ENCODE measurements at regions not wholly inside any gene's neighbourhood (a gene's known extent, or its start where the extent isn't known, plus 50 kb on each side); places are given as distances from the start of the nearest gene placed in this dataset.

GRCh38 chr6:22380236-22380635 lies 83.4 kb upstream of the PRL start:
- TF ChIP-seq, protein P1, sequence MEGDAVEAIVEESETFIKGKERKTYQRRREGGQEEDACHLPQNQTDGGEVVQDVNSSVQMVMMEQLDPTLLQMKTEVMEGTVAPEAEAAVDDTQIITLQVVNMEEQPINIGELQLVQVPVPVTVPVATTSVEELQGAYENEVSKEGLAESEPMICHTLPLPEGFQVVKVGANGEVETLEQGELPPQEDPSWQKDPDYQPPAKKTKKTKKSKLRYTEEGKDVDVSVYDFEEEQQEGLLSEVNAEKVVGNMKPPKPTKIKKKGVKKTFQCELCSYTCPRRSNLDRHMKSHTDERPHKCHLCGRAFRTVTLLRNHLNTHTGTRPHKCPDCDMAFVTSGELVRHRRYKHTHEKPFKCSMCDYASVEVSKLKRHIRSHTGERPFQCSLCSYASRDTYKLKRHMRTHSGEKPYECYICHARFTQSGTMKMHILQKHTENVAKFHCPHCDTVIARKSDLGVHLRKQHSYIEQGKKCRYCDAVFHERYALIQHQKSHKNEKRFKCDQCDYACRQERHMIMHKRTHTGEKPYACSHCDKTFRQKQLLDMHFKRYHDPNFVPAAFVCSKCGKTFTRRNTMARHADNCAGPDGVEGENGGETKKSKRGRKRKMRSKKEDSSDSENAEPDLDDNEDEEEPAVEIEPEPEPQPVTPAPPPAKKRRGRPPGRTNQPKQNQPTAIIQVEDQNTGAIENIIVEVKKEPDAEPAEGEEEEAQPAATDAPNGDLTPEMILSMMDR (IDR thresholded peaks at IDR 0.05): no peak
- intact Hi-C loops (cut with micrococcal nuclease): no loop called here

DNA sequence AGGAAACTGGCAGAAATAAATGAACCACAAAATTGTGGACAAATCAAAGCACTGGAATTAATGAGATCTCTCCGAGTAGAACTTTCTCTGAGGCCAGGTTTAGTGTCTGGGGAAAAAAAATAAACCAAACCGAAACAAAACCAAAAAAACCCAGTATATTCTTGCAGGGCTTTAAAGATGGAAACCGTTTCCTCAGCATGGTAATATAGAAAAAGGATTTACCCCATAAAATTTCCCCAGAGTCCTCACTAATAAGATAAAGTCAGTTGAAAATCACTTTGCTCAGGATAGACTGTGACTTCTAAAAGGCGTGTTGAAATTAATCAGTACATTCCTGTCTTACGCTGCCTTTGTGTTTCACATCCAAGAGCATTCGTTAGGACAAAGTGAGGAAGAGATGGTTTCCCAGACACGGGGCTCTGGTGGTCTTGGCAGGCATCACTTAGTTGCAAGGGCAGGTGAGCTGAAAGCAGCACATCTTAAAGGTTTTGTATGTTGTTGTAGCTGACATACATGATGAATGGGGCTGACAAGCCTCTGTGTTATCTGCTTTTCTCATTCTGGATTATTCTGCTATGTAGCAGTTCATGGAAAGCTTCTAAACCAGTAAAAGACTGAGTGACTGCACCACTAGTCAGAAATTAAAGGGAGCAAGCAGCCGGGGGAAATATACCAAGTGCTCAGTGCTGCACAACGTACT lies 85.2 kb upstream of the PRL start:
- DNase-seq (no peak), ATAC-seq (ENCODE audit: low read depth) (no peak)
- Mint-ChIP-seq H3K27me3 (no peaks in the 10 kb centered on the region), H3K36me3 (ENCODE audit: low read depth) (no peaks in the 10 kb centered on the region), H3K4me3 (no peak overlapping the region), H3K9me3 (peaks cover 21% of the 10 kb centered on the region), H3K27ac (no peak overlapping the region), H3K4me1 (no peaks in the 10 kb centered on the region)
- intact Hi-C loops (cut with micrococcal nuclease): no loop called here
- ChIA-PET CTCF (no interaction called here), POLR2A (no interaction called here)
- TF ChIP-seq, protein P1 (IDR thresholded peaks at IDR 0.05): no peak

More at GRCh38 chr6:22380236-22380635, 83.4 kb upstream of the PRL start:
- no peak overlapping the region for H3K27ac Mint-ChIP-seq
- H3K27me3 Mint-ChIP-seq: no peaks in the 10 kb centered on the region
- no peak for ATAC-seq (ENCODE audit: low read depth)
- no peaks in the 10 kb centered on the region for H3K4me1 Mint-ChIP-seq
- H3K36me3 Mint-ChIP-seq (ENCODE audit: low read depth): no peaks in the 10 kb centered on the region
- H3K4me3 Mint-ChIP-seq: no peak overlapping the region
- peaks cover 12% of the 10 kb centered on the region for H3K9me3 Mint-ChIP-seq
- CTCF ChIA-PET: no interaction called here
- DNase-seq: no peak
- POLR2A ChIA-PET: no interaction called here

DNA sequence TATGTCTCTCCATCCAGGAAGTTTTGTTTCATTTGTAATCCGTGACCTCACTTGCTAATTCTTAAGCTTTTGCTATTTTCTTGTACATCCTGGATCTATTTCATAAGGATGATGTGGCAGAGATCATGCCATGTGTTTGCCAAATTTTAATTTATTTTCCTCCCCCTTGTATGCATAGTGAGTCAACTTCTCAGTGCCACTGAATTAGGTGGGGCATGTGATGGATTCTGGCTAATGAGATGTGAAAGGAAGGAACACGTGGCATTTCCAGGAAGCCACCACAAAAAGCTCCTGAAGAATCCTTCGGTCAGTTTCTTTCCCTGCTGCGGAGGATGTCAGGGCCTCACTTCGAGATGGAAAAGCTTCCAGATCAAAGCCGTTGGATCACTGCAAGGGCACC lies 86.2 kb upstream of the PRL start:
- ChIA-PET CTCF (no interaction called here), POLR2A (no interaction called here)
- no peak overlapping the region for H3K4me3 Mint-ChIP-seq
- DNase-seq (no peak), ATAC-seq (ENCODE audit: low read depth) (no peak)
- H3K27me3 Mint-ChIP-seq: no peaks in the 10 kb centered on the region
- TF ChIP-seq, protein P1 (IDR thresholded peaks at IDR 0.05): no peak
- intact Hi-C loops (cut with micrococcal nuclease): no loop called here
- H3K4me1 Mint-ChIP-seq: no peaks in the 10 kb centered on the region
- peaks cover 18% of the 10 kb centered on the region for H3K9me3 Mint-ChIP-seq
- no peaks in the 10 kb centered on the region for H3K36me3 Mint-ChIP-seq (ENCODE audit: low read depth)
- H3K27ac Mint-ChIP-seq: no peak overlapping the region

- Mint-ChIP-seq H3K9me3 (peaks cover 2% of the 10 kb centered on the region), H3K4me3 (no peak overlapping the region), H3K4me1 (no peaks in the 10 kb centered on the region), H3K36me3 (ENCODE audit: low read depth) (no peaks in the 10 kb centered on the region), H3K27me3 (no peaks in the 10 kb centered on the region), H3K27ac (no peak overlapping the region)
- no peak for DNase-seq
- ChIA-PET CTCF (no interaction called here), POLR2A (no interaction called here)
- ATAC-seq (ENCODE audit: low read depth): no peak
- intact Hi-C loops (cut with micrococcal nuclease): no loop called here
- TF ChIP-seq, protein P1 (IDR thresholded peaks at IDR 0.05): no peak
Observed at GRCh38 chr6:22392711-22393110, 95.9 kb upstream of the PRL start.

DNA sequence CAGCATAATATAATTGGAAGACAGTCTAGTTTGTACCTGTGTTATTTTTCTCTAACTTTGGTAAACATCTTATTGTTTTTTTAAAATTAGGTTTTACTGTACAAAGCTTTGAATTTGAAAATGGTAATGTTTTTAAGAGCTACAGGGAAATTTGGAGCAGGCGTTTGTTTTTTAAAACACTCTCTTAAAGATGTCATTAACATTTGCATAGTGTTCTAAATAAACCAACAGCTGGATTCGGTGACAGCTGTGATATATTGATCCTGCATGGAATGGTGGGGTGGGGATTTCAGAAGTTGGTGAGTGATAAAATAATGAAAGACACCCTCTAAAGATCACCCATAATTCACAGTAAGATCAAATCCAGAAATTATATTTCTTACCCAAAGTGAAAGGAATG lies 97.9 kb upstream of the PRL start:
- Mint-ChIP-seq H3K36me3 (ENCODE audit: low read depth) (no peaks in the 10 kb centered on the region), H3K27ac (no peak overlapping the region), H3K27me3 (no peaks in the 10 kb centered on the region), H3K9me3 (no peaks in the 10 kb centered on the region), H3K4me1 (no peaks in the 10 kb centered on the region), H3K4me3 (no peak overlapping the region)
- DNase-seq (no peak), ATAC-seq (ENCODE audit: low read depth) (no peak)
- TF ChIP-seq, protein P1 (IDR thresholded peaks at IDR 0.05): no peak
- intact Hi-C loops (cut with micrococcal nuclease): no loop called here
- POLR2A ChIA-PET: no interaction called here
- CTCF ChIA-PET: no interaction called here
